OCI-LY3 (cell line): ENCODE measurements at regions not wholly inside any gene's neighbourhood (a gene's known extent, or its start where the extent isn't known, plus 50 kb on each side); places are given as distances from the start of the nearest gene placed in this dataset.
A peak's percentile ranks its signal among the peaks of the same experiment; 100 is the strongest.

Experiments
- H2AFZ ChIP-seq: fragments of 200-600, 300-600 bp; shearing (Covaris generic); 2 replicates; pipeline ENCODE4 v1.6.0; 2014; ENCODE audit warnings: antibody characterized with exemption, low read depth, low read length
- H3K27ac ChIP-seq: fragments of 200-600, 300-600 bp; sonication (generic); 2 replicates; pipeline ENCODE4 v1.5.1; 2014; ENCODE audit warnings: mild to moderate bottlenecking, low read length, moderate library complexity, mixed read lengths
- H3K27me3 ChIP-seq: fragments of 200-600, 300-600 bp; sonication (generic); 2 replicates; pipeline ENCODE4 v1.6.1; 2014; ENCODE audit warnings: low read depth, low read length, mixed read lengths
- H3K36me3 ChIP-seq: fragments of 200-600, 300-600 bp; sonication (generic); replicated peaks from 2 replicates; pipeline ENCODE3; 2014; ENCODE audit warnings: low read depth, low read length, mixed read lengths
- H3K4me1 ChIP-seq: fragments of 300-600, 200-600 bp; sonication (generic); 2 replicates; pipeline ENCODE4 v1.6.1; 2014; ENCODE audit warnings: low read length, mixed read lengths
- H3K4me2 ChIP-seq: fragments of 200-600, 300-600 bp; sonication (generic); 2 replicates; pipeline ENCODE4 v1.6.1; 2014; ENCODE audit warnings: low read length, mixed read lengths
- H3K4me3 ChIP-seq: fragments of 300-600, 200-600 bp; sonication (generic); 2 replicates; pipeline ENCODE4 v1.5.1; 2014; ENCODE audit warnings: antibody characterized with exemption, mild to moderate bottlenecking, low read length, moderate library complexity
- H3K79me2 ChIP-seq: fragments of 300-600, 200-600 bp; shearing (Covaris generic); 2 replicates; pipeline ENCODE4 v1.6.1; 2014; ENCODE audit warnings: mild to moderate bottlenecking, low read length, mixed read lengths
- H3K9ac ChIP-seq: fragments of 300-600, 200-600 bp; shearing (Covaris generic); 2 replicates; pipeline ENCODE4 v1.6.0; 2014; ENCODE audit warnings: mild to moderate bottlenecking, low read length, moderate library complexity
- H3K9me3 ChIP-seq: fragments of 200-600, 300-600 bp; shearing (Covaris generic); 2 replicates; pipeline ENCODE4 v1.6.1; 2014; ENCODE audit warnings: low read length, mixed read lengths; ENCODE audit not compliant: insufficient read depth
- H4K20me1 ChIP-seq: fragments of 200-600, 300-600 bp; sonication (generic); 2 replicates; pipeline ENCODE4 v1.6.1; 2016; ENCODE audit warnings: low read length, mixed read lengths; ENCODE audit not compliant: insufficient read depth
- EZH2phosphoT487 ChIP-seq: fragments of 200-600 bp; shearing (Covaris generic); IDR thresholded peaks from 2 replicates; pipeline ENCODE4 v1.6.1; 2018; ENCODE audit warnings: antibody characterized with exemption, mixed run types, low read depth
- TF ChIP-seq, protein P1 (sequence below): fragments of 200-600, 300-600 bp; sonication (generic); IDR thresholded peaks from 2 replicates; pipeline ENCODE4 v1.5.1; 2014; ENCODE audit warnings: antibody characterized with exemption, low read length, low read depth

DNA sequence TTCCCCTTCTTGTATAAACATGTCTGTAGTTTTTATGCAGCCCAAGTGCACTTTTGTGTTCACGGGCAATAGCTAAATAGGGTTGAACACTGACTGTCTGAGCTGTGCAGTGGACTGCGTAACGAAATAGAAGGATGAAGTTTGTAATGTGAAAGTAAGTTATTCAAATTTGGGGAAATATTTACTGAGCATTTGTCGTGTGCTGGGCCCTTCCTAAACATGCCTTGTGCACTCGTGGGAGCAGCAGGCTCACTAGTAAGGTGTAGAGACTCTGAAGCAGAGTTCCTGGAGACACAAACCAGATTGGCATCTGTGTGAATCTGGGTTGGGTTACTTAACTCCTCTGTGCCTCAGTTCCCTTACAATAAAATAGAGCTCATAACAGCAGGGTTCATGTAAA lies 51.7 kb upstream of the C1QTNF7 start:
- no peak for TF ChIP-seq EZH2phosphoT487
- TF ChIP-seq, protein P1, sequence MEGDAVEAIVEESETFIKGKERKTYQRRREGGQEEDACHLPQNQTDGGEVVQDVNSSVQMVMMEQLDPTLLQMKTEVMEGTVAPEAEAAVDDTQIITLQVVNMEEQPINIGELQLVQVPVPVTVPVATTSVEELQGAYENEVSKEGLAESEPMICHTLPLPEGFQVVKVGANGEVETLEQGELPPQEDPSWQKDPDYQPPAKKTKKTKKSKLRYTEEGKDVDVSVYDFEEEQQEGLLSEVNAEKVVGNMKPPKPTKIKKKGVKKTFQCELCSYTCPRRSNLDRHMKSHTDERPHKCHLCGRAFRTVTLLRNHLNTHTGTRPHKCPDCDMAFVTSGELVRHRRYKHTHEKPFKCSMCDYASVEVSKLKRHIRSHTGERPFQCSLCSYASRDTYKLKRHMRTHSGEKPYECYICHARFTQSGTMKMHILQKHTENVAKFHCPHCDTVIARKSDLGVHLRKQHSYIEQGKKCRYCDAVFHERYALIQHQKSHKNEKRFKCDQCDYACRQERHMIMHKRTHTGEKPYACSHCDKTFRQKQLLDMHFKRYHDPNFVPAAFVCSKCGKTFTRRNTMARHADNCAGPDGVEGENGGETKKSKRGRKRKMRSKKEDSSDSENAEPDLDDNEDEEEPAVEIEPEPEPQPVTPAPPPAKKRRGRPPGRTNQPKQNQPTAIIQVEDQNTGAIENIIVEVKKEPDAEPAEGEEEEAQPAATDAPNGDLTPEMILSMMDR = no peak
- H3K9ac ChIP-seq = no peak overlapping the region
- peaks cover 9% of the 10 kb centered on the region for H3K4me1 ChIP-seq
- no peak overlapping the region for H3K27ac ChIP-seq
- H4K20me1 ChIP-seq = no peaks in the 10 kb centered on the region
- no peaks in the 10 kb centered on the region for H3K36me3 ChIP-seq
- no peak overlapping the region for H3K4me3 ChIP-seq
- H3K4me2 ChIP-seq = peak overlapping the region; percentile 6; the same call in 1 of the 2 replicates
- H2AFZ ChIP-seq = no peak overlapping the region
- no peaks in the 10 kb centered on the region for H3K79me2 ChIP-seq
- no peaks in the 10 kb centered on the region for H3K27me3 ChIP-seq
- no peaks in the 10 kb centered on the region for H3K9me3 ChIP-seq

DNA sequence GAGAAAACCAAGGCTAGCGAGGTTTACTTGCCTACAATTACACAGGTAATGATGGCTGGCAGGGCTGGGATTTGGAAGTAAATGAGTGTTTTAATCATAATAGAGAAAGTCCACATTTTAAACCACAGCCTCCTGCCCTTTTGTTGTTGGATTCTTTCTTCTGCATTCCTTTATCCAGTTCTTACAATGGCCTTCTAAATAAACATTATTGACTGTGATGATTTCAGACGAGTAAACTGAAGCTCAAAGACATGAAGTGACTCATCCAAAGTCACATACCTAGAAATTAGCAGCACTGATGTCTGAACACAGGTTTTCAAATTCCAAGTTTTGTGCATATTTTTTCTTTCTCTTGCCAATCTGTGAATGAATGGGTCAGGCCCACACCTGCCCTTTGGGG lies 51.2 kb upstream of the C1QTNF7 start:
- Histone ChIP-seq H3K4me2 (no peak overlapping the region), H3K9ac (no peak overlapping the region), H3K36me3 (no peaks in the 10 kb centered on the region), H3K27ac (no peak overlapping the region), H2AFZ (no peak overlapping the region), H4K20me1 (no peaks in the 10 kb centered on the region), H3K4me3 (no peak overlapping the region), H3K9me3 (no peaks in the 10 kb centered on the region), H3K27me3 (no peaks in the 10 kb centered on the region), H3K79me2 (no peaks in the 10 kb centered on the region), H3K4me1 (peaks cover 9% of the 10 kb centered on the region)
- TF ChIP-seq EZH2phosphoT487 = no peak
- TF ChIP-seq, protein P1 = no peak
